ENCODE measurements at regions not wholly inside any gene's neighbourhood (a gene's known extent, or its start where the extent isn't known, plus 50 kb on each side); places are given as distances from the start of the nearest gene placed in this dataset.

- TF ChIP-seq POLR2A (IDR thresholded peaks at IDR 0.05; ENCODE audit: low read length) (no peak), GATA1 (IDR thresholded peaks at IDR 0.05; ENCODE audit: low read depth, low read length) (no peak)
These were observed 378.5 kb downstream of the PLPP3 start for GRCh38 chr1:56200896-56201295.

All from erythroblast (primary cell).